ENCODE measurements at regions not wholly inside any gene's neighbourhood (a gene's known extent, or its start where the extent isn't known, plus 50 kb on each side); places are given as distances from the start of the nearest gene placed in this dataset.
"Not testable (repeated sequence)": the region's sequence is repeated elsewhere in the genome, so short reads cannot be mapped to it uniquely, and the experiment has no call there.

DNA sequence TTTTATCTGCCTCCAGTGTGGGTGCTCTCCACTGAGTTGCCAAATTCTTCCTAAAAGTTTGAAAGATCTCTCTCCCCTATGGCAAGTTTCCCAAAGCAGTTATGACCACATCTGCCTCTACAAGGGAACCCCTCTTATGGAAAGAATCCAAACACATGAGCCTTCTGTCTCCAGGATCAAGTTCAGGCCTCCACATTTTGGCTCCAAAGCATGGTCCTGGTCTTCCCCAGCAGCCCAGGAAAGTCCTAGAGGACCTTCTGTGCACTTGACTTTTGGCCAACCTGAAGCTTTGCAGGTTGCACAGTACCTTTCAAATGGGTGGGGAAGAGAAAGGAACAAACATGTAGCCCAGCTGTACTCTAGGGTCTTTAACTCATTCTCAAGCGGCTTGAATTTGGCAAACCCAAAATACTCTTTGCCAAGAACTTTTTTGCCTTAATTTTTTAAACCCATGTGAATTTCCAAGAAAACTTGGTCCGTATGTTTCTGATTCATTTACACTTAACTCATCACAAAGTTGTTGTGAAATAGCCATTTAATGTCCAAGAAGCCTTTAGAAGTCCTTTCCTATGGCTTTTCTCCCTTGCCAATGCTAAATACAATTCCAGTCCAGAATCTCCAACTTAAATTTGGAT, 240.1 kb upstream of the TBX18 start:
- peak; percentile 83 for DNase-seq

DNA sequence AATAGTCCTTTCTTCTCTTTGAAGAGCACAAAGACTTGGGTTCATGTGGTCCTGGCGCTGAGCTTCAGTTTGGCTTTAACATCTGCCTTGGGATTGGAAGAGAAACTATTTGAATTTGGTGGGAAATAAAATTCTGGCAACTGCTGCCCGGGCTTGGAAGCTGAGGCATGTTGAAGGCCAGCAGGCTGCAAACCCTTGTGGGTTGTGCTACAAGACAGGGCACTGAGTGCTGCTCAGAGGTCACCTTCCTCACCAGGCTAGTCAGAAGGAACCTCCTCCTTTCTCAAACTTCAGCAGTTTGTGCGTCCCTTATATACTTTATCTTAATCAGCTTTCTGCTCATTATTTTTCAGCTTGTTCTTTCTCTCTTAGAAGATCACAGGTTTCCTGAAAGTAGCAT, 238.4 kb upstream of the TBX18 start:
- DNase-seq, result no peak

DNA sequence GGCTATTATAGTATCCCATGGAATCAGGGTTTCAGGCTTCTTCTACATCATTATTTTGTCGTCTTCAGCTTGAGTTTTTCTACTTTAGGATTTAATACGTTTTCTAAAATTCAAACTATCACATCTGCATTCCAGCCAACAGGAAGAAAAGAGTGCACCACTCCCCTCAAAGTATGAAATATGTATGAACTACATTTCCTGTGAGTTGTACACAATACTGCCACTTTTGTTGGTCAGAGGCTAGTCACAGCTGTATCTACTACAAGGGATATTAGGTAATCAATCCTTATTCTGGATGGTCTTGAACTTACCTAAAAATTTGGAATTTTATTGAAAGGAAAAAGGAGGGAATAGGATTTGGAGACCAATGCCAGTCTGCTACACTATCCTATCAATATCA, 235.6 kb upstream of the TBX18 start:
- DNase-seq, result no peak

DNA sequence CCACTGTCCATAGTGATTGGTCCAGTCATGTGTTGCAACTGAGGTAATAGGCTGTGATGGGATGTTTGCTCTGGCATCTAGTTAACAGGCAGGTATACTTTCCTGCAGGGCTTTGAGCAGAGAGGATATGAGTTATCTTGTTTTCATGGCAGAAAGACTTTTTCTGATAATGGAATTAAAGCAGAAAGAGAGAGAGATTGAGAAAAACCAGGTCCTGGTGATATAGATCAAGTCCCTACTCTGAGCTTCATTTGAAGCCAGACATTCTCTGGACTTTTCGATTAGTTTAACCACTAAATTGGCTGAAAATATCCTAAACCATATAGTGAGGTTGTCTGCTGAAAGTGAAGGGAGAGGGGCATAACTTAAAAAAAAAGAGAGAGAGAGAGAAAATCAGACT, 233.8 kb upstream of the TBX18 start:
- DNase-seq, result no peak

DNA sequence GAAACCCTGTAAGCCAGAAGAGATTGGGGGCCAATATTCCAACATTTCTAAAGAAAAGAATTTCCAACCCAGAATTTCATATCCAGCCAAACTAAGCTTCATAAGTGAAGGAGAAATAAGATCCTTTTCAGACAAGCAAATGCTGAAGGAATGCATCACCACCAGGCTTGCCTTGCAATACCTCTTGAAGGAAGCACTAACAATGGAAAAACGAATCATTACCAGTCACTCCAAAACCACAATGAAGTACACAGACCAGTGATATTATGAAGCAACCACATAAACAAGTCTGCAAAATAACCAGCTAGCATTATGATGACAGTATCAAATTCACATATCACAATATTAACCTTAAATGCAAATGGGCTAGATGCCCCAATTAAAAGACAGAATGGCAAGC, 224.4 kb upstream of the TBX18 start:
- DNase-seq, result not testable (repeated sequence)

DNA sequence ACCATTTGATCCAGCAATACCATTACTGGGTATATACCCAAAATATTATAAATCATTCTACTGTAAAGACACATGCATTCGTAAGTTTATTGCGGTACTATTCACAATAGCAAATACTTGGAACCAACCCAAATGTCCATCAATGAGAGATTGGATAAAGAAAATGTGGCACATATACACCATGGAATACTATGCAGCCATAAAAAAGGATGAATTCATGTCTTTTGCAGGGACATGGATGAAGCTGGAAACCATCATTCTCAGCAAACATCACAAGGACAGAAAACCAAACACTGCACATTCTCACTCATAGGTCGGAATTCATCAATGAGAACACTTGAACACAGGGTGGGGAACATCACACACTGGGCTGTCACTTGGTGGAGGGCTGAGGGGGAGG, 221.1 kb upstream of the TBX18 start:
- not testable (repeated sequence) for DNase-seq

DNA sequence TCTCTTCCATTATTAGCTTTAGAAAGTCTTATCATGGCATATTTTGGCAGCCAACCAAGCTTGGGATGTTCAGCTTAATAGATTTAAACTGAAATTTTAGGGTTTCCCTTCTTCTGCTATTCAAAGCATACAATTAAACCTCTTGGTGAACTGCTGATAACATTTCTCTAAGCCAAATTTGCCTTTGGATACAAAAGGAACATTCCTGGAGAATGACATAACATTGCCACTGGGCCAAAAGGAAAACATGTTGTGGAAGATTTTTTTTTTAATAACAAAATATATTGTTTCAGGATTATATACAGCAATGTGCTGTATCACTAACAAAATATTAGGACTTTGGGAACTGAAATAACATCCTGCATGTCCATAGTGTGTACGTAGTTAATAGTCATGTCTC, 215.1 kb upstream of the TBX18 start:
- DNase-seq, result no peak

DNA sequence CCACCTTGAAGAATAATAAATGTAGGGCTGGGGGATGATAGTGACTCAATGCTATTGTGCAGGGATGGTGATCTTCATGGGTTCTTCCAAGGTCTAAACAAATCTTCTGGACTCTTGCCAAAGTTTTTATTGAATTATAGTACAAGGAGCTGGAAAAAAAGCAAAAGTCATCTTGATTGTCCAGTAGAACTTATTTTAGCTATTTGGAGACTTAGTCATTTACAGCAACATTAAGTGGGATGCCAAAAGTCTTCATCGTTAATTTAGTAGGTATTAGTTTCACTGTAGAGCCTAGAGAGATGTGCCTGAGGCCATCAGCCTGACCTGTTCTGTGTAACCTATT, 212.9 kb upstream of the TBX18 start:
- DNase-seq, result no peak

DNA sequence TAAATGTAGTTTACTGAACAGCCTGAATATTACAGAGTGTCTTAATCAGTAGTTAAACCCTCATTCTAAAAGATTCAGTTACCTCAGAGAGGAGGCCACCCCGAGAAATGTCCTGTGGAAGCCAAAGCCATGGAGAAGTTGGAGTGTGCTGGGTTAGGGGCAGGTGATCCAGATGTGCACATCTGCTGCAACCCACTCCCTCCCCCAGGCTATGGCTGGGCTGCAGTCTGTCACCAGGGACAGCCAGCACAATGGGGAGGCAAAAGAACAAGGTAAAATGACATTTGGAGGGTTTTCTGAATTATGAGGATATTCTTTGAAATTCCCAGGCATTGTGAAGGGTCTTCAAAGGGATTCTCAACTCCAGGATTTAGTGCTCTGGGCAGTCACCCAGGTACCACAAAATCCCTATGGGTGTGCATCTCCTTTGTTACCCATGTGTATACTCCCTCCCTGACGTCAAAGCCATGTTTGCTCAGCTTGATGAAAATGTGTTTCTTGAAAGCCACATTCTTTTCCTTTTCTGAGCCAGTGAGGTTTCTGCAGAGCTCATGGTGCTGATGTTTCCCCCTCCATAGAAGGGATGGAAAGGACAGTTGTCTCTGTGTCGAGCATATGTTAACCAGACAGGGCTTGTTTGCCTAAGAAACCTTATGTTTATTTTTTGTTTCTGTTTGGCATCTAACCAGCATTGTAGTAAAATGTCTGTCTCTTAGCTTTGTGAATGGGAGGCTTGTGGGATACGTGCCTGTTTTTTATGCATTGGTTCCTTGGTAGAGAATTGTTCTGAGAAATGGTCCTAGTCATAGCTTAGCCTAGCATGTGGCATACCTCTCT, 212.3 kb upstream of the TBX18 start:
- DNase-seq, result peak; percentile 41

DNA sequence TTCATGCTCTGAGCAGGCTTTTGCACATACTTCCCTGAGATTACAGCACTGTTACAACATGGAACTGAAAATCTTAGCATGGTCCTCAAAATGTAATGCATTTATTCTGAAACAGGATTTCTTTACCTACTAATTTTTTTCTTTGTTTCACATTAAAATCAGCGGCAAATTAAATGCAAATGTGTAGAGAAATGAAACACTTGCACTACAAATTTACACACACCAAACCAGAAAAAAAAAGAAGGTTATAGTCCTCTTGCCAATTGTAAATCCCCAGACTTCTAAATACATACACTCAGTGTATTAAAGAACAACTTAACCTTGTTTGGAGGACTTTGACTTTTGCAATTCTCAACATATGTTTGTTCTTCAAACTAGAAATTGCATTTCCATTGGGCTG, 210.9 kb upstream of the TBX18 start:
- no peak for DNase-seq

DNA sequence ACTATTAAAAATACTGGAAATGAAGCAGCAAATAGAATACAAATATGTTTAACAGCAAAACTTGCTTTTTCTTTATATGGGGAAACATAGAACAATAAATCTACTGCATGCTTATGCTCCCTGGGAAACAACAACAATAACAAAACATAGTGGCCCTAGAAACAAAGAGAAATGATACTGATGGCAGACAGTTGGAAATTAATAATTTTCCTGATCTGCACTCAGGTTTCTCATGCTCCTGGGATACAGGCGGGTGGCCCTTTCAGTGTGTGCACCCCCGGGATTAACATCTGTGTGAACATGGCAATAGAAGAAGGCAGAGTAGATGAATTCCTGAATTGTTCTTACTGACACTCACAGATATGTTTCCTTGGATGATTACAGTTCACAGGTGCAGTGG, 209.2 kb upstream of the TBX18 start:
- no peak for DNase-seq

DNA sequence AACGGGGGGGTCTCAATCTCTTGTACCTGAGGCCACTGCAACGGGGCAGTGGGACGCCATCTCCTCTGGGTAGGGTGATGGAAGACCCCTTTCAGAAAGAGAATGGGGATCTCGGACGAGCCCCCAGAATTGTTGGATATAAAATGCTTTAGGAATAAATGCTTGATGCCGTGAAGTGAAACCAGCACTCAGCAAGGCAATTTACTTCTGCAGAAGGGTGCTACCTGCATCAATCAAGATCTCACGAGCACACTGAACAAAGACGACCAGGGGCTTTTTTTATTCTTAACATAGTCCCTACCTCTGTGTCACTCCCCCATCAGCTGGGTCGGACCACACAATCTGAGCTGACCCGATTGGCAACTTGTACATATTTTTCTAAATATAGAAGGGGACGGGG, 203.6 kb upstream of the TBX18 start:
- no peak for DNase-seq

DNA sequence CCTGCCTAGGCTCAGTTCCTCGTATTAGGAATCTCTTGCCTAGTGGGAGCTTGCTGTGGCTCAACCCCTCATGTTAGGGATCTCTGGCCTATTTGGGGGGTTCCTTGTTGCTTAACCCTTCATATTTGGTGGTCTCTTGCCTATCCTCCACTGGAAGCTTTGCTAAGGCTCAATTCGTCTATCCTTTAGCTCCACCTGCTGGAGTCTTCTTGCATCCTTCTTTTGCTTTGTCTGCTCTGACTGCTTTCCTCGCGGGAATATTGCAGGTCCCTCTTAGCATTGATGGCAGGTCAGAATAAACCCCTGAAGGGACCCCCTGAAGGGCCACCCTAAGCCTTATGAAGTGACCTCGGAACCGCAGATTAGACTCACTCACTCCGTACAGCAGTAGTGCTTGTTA, 203.0 kb upstream of the TBX18 start:
- no peak for DNase-seq

DNA sequence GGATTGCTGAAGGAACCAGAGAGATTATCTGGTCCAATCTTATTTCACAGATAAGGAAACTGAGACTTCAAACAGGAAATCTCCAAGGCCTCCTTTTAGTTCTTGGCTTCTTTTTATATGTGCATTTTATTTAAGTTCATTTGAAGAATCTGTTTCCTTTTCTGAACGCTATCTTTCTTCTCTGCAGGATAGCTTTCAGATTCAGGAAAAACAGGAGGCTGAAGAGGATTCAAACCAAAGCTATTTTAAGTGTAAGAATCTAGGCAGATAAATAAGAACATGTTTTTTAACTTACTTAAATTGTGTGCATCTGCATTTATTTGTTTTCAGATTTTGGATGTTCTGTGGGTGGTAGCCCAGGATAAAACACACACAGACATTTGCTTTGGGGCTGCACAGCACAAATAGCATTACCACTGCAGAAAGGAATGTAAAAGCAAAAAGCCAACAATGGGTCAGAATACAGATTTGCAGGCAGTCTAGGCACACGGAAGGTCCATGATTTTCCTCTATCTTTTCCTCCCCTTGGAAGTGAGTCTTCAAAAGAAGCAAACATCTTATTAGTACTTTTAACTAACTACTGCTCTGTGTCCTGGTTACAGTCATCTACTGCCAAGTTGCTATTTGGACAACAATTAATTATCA, 188.8 kb upstream of the TBX18 start:
- no peak for DNase-seq

DNA sequence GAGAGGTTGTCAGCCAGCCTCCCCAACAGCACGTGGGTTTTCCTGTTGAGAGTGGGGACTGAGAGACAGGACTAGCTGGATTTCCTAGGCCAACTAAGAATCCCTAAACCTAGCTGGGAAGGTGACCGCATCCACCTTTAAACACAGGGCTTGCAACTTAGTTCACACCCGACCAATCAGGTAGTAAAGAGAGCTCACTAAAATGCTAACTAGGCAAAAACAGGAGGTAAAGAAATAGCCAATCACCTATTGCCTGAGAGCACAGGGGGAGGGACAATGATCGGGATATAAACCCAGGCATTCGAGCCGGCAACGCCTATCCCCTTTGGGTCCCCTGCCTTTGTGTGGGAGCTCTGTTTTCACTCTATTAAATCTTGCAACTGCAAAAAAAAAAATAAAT, 180.5 kb upstream of the TBX18 start:
- not testable (repeated sequence) for DNase-seq

DNA sequence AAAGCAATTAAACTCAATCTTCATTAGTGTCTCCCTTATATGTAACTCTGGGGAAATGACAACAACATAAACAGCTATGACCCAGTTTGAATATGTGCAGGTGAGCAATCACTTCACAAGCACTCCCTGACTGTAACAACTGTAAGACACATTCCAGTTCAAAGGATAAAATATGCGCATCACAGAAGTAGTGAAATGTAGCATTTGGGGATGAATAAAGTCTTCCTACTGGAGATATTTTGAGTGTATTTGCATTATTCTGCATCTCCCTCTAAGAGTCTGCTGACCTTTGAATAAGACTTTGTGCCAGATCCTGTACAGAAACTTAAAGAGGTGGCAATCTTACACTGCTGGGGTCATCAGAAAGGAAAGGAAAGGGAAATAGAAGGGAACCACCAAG, 179.5 kb upstream of the TBX18 start:
- no peak for DNase-seq

DNA sequence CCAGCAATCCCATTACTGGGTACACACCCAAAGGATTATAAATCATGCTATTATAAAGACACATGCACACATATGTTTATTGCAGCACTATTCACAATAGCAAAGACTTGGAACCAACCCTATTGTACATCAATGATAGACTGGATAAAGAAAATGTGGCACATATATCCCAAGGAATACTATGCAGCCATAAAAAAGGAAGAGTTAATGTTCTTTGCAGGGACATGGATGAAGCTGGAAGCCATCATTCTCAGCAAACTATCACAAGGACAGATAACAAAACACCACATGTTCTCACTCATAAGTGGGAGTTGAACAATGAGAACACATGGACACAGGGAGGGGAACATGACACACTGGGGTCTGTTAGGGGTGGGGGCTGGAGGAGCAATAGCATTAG, 177.2 kb upstream of the TBX18 start:
- not testable (repeated sequence) for DNase-seq

DNA sequence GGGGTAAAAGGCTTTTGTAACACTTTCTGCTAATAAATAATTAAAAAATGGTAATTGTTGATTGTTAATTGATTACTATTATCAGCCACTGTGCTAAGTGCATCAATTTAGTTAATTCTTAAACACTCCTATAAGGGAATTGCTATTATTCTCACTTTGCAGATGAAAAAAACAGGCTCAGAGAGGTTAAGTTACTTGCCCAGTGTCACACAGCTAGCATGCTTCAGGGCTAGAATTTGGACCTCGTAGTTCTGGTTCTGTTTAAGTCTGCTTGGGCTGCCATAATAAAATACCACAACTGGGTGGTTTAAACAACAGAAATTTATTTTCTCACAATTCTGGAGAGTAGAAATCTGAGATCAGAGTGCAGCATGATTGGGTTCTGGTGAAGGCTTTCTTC, 164.8 kb upstream of the TBX18 start:
- no peak for DNase-seq

DNA sequence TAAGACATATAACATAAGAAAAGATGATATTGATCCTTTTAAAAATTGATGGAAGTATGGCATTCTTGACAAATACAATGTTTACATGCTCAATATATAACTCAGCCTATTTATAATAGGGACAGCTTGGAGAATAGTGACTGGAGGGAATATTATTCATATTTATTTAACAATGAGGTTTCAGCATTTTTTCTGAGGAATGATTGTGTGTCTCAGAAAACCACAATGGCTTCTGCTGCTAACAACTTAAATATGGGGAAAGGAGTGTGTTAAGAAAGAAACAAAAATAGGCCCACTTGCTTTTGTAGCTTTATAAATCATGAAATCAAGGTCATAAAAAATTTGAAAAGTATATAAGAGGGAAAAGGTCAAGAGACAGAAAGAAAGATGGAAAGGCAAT, 163.2 kb upstream of the TBX18 start:
- no peak for DNase-seq

DNA sequence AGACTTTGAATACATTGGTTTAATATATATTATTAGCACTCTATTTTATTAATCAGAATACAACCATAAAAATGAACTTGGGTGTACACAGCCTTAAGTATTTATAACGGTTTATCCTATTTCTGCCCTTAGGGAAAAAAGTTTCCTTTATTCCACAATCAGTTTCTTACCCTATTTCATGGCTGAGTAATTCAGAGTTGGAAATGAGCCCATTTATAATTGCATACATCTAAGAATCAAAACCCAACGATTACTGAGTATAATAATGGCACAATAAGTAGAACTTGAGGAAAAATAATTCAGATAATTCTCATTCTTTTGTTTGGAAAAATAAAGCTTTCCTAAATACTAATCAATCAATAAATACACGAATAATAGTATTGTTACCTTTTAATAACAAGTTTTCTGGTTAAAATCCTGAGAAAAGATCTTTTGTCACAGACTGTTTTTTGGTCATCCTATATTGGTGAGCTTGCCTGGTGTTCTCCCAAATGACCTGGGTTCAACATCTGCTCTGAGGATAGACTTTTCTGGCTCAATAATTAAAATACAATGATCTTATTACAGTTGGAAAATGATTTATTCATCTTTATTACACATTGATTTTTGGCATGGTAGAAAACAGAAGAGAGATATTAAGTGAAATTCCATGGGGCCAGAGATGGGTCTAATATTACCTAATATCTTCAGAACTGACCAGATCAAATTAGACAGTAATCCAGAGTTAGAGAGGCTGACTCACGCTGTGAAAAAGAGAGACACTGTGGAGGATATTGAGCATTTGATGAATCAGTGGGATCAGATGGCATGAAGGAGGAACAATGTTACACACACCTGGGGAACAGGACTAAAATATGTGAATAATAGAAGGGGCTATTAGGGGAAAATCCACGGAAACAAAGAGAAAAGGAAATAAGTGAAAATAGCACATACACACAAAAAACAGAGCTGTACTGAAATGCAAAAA, 162.1 kb upstream of the TBX18 start:
- no peak for DNase-seq

DNA sequence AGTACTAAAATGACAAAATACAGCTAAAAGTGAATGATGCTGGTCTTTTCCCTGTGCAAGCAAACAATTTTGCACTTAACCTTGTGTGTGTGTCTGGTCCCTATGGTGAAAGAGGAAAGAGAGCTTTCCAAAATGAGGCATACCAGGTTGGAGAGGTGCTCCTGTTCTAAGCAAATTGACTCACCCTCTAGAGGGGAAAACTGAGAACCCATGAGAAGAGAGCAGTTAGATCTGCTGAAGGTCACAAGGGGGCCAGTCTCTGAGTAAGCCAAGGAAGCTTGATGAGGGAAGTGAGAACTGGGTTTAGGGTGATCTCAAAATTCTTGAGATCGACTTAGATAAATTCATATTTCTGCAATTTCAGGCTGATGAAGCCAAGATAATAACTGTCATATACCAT, 157.5 kb upstream of the TBX18 start:
- DNase-seq, result no peak

DNA sequence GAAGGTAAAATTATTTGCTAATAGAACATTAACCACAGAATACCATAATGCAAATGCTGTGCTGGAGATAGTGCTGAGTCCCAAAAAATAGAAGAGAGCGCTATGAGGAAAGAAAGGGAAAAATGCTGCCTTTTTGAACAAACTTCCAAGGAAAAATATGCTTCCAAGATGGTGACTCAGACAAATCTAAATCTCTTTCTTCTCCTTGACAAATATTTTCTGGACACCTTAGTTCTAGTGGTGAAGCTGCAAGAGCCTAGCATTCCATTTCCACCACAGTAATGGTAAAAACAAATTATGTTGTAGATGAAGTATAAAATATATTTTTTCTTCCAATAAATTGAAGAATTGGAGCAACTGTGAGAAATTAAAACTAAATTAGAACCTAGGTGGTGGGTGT, 155.6 kb upstream of the TBX18 start:
- no peak for DNase-seq

DNA sequence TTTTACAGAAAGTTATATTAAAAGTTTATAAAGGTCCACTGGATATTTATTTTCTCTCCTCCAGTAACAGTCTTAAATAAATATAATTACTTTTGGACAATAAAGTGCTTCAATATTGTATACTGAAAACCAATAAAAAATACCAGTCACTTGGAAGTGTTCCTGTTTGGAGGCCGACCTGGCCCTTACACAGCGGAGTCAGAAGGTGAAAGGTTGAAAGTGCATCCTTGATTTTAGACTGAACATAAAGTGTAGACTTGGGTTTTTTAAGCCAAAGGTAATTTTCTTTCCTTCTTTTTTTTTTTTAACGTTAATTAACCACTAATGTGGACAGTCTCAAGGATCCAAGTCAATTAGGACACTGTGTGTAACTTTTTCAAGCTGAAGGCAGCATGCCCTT, 152.3 kb upstream of the TBX18 start:
- no peak for DNase-seq
